Endothelial cell of umbilical vein (primary cell): ENCODE measurements at regions not wholly inside any gene's neighbourhood (a gene's known extent, or its start where the extent isn't known, plus 50 kb on each side); places are given as distances from the start of the nearest gene placed in this dataset.

ENCODE experiments used
- BruUV-seq: library from RNA; stranded (reverse); fragments of 400-500 nt; replicated peaks from 2 replicates; lab custom pipeline; 2021; lab: Mats Ljungman, UMichigan
- CTCF ChIA-PET: fragments of 300-600, 350-600 bp; sonication (Branson Sonifier 250); formaldehyde crosslinking; loops from one replicate; lab custom pipeline; 2021; ENCODE audit warnings: antibody characterized with exemption, inconsistent platforms; lab: Charles Lee
- POLR2A ChIA-PET: fragments of 300-600, 350-600 bp; sonication (Branson Sonifier 250); formaldehyde crosslinking; loops from one replicate; lab custom pipeline; 2021; ENCODE audit warnings: antibody characterized with exemption, inconsistent platforms; lab: Charles Lee
- DNase-seq: peaks from one replicate; pipeline ENCODE4 v3.0.0-alpha.2; 2011; ENCODE audit warnings: low read depth, low spot score
- FAIRE-seq: peaks from 2 replicates; lab custom pipeline; 2011; peaks lifted over from hg19 to GRCh38; lab: Jason Lieb, UNC
- H2AFZ ChIP-seq: 2 replicates; pipeline ENCODE4 v1.6.0; 2012; ENCODE audit warnings: low read depth, low read length, control low read depth, inconsistent platforms
- H3K27ac ChIP-seq: 2 replicates; pipeline ENCODE4 v1.5.1; 2011; ENCODE audit warnings: low read depth, mild to moderate bottlenecking, control low read depth, low read length, moderate library complexity; ENCODE audit not compliant: insufficient read depth
- H3K27me3 ChIP-seq, 2 experiments: 2 replicates each; pipeline versions ENCODE4 v1.6.0 to v1.6.1; 2011; ENCODE audit warnings: low read length in 2 of 2, mixed read lengths in 1 of 2; ENCODE audit not compliant: control insufficient read depth in 2 of 2, insufficient read depth in 2 of 2
- H3K36me3 ChIP-seq, 2 experiments: 2 replicates in 1 of 2; 3 replicates in 1 of 2; pipeline ENCODE4 v1.5.1; 2011; ENCODE audit warnings: low read length in 2 of 2, mild to moderate bottlenecking in 1 of 2, moderate library complexity in 1 of 2; ENCODE audit not compliant: control insufficient read depth in 2 of 2, insufficient read depth in 2 of 2; ENCODE audit errors: extremely low read depth in 1 of 2
- H3K4me1 ChIP-seq: 3 replicates; pipeline ENCODE4 v1.5.1; 2011; ENCODE audit warnings: mild to moderate bottlenecking, low read length; ENCODE audit not compliant: control insufficient read depth, insufficient read depth; ENCODE audit errors: extremely low read depth
- H3K4me2 ChIP-seq: 2 replicates; pipeline ENCODE4 v1.6.1; 2011; ENCODE audit warnings: low read length, control low read depth, mixed read lengths; ENCODE audit not compliant: insufficient read depth
- H3K4me3 ChIP-seq, 3 experiments: fragments of 200-600 bp in 1 of 3; sonication (generic), shearing (Covaris generic) in 1 of 3; replicated peaks in 1 of 3; 2 replicates each; pipeline ENCODE4 v1.5.1; 2011 to 2016; ENCODE audit warnings: control low read depth in 3 of 3, low read length in 3 of 3, mild to moderate bottlenecking in 2 of 3, inconsistent platforms in 1 of 3, low read depth in 1 of 3, moderate library complexity in 1 of 3; ENCODE audit not compliant: insufficient read depth in 1 of 3
- H3K79me2 ChIP-seq: 2 replicates; pipeline ENCODE4 v1.6.0; 2012; ENCODE audit warnings: low read length, inconsistent platforms; ENCODE audit not compliant: control insufficient read depth, insufficient read depth
- H3K9ac ChIP-seq: replicated peaks from 2 replicates; pipeline ENCODE3; 2011; ENCODE audit warnings: low read length, control low read depth; ENCODE audit not compliant: insufficient read depth; ENCODE audit errors: extremely low read depth
- H3K9me1 ChIP-seq: replicated peaks from 3 replicates; pipeline ENCODE4 v1.6.0; 2011; ENCODE audit warnings: mild to moderate bottlenecking, low read length; ENCODE audit not compliant: control insufficient read depth, insufficient read depth; ENCODE audit errors: extremely low read depth
- H3K9me3 ChIP-seq: replicated peaks from 2 replicates; pipeline ENCODE4 v1.5.1; 2012; ENCODE audit warnings: low read length, inconsistent platforms; ENCODE audit not compliant: control insufficient read depth, insufficient read depth
- H4K20me1 ChIP-seq: replicated peaks from 2 replicates; pipeline ENCODE3; 2011; ENCODE audit warnings: mild to moderate bottlenecking, low read length; ENCODE audit not compliant: control insufficient read depth, insufficient read depth; ENCODE audit errors: extremely low read depth
- CTCF ChIP-seq, 2 donors: IDR thresholded peaks; 1 replicate in 1 of 2; 2 replicates in 1 of 2; pipeline ENCODE4 v1.5.1; 2011; ENCODE audit warnings: low read length in 2 of 2, mild to moderate bottlenecking in 2 of 2, moderate library complexity in 2 of 2, control low read depth in 1 of 2, inconsistent platforms in 1 of 2, low read depth in 1 of 2; ENCODE audit not compliant: insufficient read depth in 1 of 2; ENCODE audit errors: extremely low read depth in 1 of 2
- EZH2 ChIP-seq: IDR thresholded peaks from 2 replicates; pipeline ENCODE4 v1.6.1; 2012; ENCODE audit warnings: borderline replicate concordance, low read depth, mild to moderate bottlenecking, moderate library complexity, low read length, inconsistent platforms; ENCODE audit not compliant: severe bottlenecking
- FOS ChIP-seq: IDR thresholded peaks from 2 replicates; pipeline ENCODE4 v1.6.1; 2011; ENCODE audit warnings: mild to moderate bottlenecking, low read length, moderate library complexity, borderline replicate concordance; ENCODE audit not compliant: insufficient read depth
- GATA2 ChIP-seq: IDR thresholded peaks from 2 replicates; pipeline ENCODE4 v1.7.0; 2011; ENCODE audit warnings: low read depth, mild to moderate bottlenecking, moderate library complexity, mixed read lengths, low read length; ENCODE audit not compliant: insufficient read length, insufficient read depth
- JUN ChIP-seq: IDR thresholded peaks from 2 replicates; pipeline ENCODE4 v1.6.1; 2011; ENCODE audit warnings: borderline replicate concordance, low read depth; ENCODE audit not compliant: insufficient read length, insufficient read depth
- MYC ChIP-seq: IDR thresholded peaks from one replicate; pipeline ENCODE4 v1.6.1; 2011; ENCODE audit warnings: mild to moderate bottlenecking, low read depth, low read length
- POLR2A ChIP-seq: IDR thresholded peaks from 2 replicates; pipeline ENCODE4 v1.6.1; 2012; ENCODE audit warnings: low read depth, mild to moderate bottlenecking, control low read depth, low read length
- POLR2AphosphoS5 ChIP-seq: IDR thresholded peaks from 2 replicates; pipeline ENCODE4 v1.6.1; 2012; ENCODE audit warnings: low read depth, mild to moderate bottlenecking, control low read depth, low read length, moderate library complexity; ENCODE audit not compliant: insufficient read depth
- dilution Hi-C: fragments of 300-500 bp; cut with MboI; formaldehyde crosslinking; loops from one replicate; pipeline ENCODE4 v1.15.0; 2019; ENCODE audit warnings: low sequenced_read_pairs; ENCODE audit not compliant: extremely low pct_ligation_motif_present
- intact Hi-C: fragments of 100-400 bp; cut with micrococcal nuclease; formaldehyde crosslinking; loops from one replicate; pipeline ENCODE4 v1.10.0; 2022
- TF ChIP-seq, protein P1 (sequence below): IDR thresholded peaks from 2 replicates; pipeline ENCODE4 v1.6.1; 2011; ENCODE audit not compliant: insufficient read depth, insufficient read length

DNA sequence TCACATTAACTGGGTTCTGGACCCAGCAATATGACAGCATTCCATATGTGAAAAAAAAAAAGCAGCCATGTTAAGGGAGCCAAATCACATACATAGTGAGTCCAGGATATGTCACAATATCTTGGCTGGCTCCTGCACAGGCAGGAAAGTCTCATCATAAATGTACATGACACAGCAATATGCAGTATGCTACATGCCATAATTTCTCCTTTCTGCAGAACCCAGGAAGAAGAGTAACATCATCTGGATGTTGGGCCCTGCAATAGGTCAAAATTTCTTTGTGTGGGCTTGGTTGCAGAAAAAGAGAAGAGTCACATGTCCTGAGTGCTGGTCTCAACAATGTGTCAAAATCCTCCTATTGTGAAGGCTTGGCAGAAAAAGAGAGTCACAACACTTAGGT, 902.8 kb upstream of the AMELY start:
- Histone ChIP-seq H3K9me3 (no peaks in the 10 kb centered on the region), H3K36me3 (no peaks in the 10 kb centered on the region), H3K27ac (no peak overlapping the region), H3K4me2 (no peak overlapping the region), H3K9me1 (no peaks in the 10 kb centered on the region), H3K4me3 (no peak overlapping the region), H4K20me1 (no peaks in the 10 kb centered on the region), H3K27me3 (no peaks in the 10 kb centered on the region), H3K9ac (no peak overlapping the region), H3K79me2 (no peaks in the 10 kb centered on the region), H2AFZ (no peak overlapping the region), H3K4me1 (no peaks in the 10 kb centered on the region)
- intact Hi-C loops (loop anchor here (10.0 kb wide), 1 partner anchor 850 kb away; no protein-coding TSS in a partner anchor), dilution Hi-C loops (no loop called here)
- TF ChIP-seq JUN (no peak), FOS (no peak), GATA2 (no peak)
- TF ChIP-seq, protein P1, sequence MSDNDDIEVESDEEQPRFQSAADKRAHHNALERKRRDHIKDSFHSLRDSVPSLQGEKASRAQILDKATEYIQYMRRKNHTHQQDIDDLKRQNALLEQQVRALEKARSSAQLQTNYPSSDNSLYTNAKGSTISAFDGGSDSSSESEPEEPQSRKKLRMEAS: no peak
- FAIRE-seq (no peak), DNase-seq (no peak)
- ChIA-PET CTCF (no interaction called here), POLR2A (no interaction called here)
- BruUV-seq: no TSS peak

- dilution Hi-C loops: no loop called here
- H3K4me1 ChIP-seq: no peaks in the 10 kb centered on the region
- no peak overlapping the region for H3K27ac ChIP-seq
- no peak overlapping the region for H3K4me3 ChIP-seq
- ChIA-PET CTCF (no interaction called here), POLR2A (no interaction called here)
- H4K20me1 ChIP-seq: no peaks in the 10 kb centered on the region
- no peaks in the 10 kb centered on the region for H3K36me3 ChIP-seq
- no peaks in the 10 kb centered on the region for H3K9me1 ChIP-seq
- H3K79me2 ChIP-seq: no peaks in the 10 kb centered on the region
- no peaks in the 10 kb centered on the region for H3K9me3 ChIP-seq
- no TSS peak for BruUV-seq
- no peak for DNase-seq
- TF ChIP-seq, protein P1: no peak
- TF ChIP-seq POLR2AphosphoS5 (no peak), POLR2A (no peak), JUN (no peak), MYC (no peak), CTCF (IDR thresholded peaks at IDR 0.05; ENCODE audit: extremely low read depth in 1 of 2, insufficient read depth in 1 of 2, low read depth in 1 of 2, low read length in 2 of 2) (no peak), EZH2 (no peak), GATA2 (no peak), FOS (no peak)
- H3K27me3 ChIP-seq: no peaks in the 10 kb centered on the region
- no peak overlapping the region for H3K4me2 ChIP-seq
- no peak overlapping the region for H2AFZ ChIP-seq
- FAIRE-seq: no peak
- intact Hi-C loops: loop anchor here (10.0 kb wide), 1 partner anchor 846 kb away; no protein-coding TSS in a partner anchor
- no peak overlapping the region for H3K9ac ChIP-seq
Observed at GRCh38 chrY:7810359-7810758, 898.8 kb upstream of the AMELY start.
